ENCODE measurements at regions not wholly inside any gene's neighbourhood (a gene's known extent, or its start where the extent isn't known, plus 50 kb on each side); places are given as distances from the start of the nearest gene placed in this dataset.

- TF ChIP-seq CTCF (conservative IDR thresholded peaks at IDR 0.05; ENCODE audit: low read depth, low read length), result no peak
- TF ChIP-seq EZH2 (IDR thresholded peaks at IDR 0.05; ENCODE audit: borderline replicate concordance, low read depth, low read length, poor library complexity, severe bottlenecking), result no peak
Observed at GRCh38 chr21:16676391-16676790, 836.5 kb upstream of the CXADR start.

All from A673 (cell line).